HG03025 (cell line): ENCODE measurements at regions not wholly inside any gene's neighbourhood (a gene's known extent, or its start where the extent isn't known, plus 50 kb on each side); places are given as distances from the start of the nearest gene placed in this dataset.
"Not testable (repeated sequence)": the region's sequence is repeated elsewhere in the genome, so short reads cannot be mapped to it uniquely, and the experiment has no call there.

Experiments used
- ATAC-seq: cut with Tn5 transposase; IDR thresholded peaks from one replicate; pipeline ENCODE4 v1.9.1; 2021; ENCODE audit warnings: mild to moderate bottlenecking, moderate library complexity; ENCODE audit not compliant: unreplicated experiment, low FRiP score

- no peak for ATAC-seq
These were observed 140.5 kb downstream of the TFAP2B start for GRCh38 chr6:50959081-50959641.

- no peak for ATAC-seq
These were observed 142.9 kb downstream of the TFAP2B start for GRCh38 chr6:50961611-50962010.

GRCh38 chr6:50962213-50962759, 143.6 kb downstream of the TFAP2B start:
- no peak for ATAC-seq

- no peak for ATAC-seq
These were observed 145.3 kb downstream of the TFAP2B start for GRCh38 chr6:50963952-50964351.

- no peak for ATAC-seq
These were observed 146.8 kb downstream of the TFAP2B start for GRCh38 chr6:50965495-50965894.

GRCh38 chr6:50966532-50966931, 147.9 kb downstream of the TFAP2B start:
- peak; percentile 94 for ATAC-seq

GRCh38 chr6:50966986-50967385, 148.3 kb downstream of the TFAP2B start:
- no peak for ATAC-seq

- not testable (repeated sequence) for ATAC-seq
These were observed 149.6 kb downstream of the TFAP2B start for GRCh38 chr6:50968246-50968645.

- no peak for ATAC-seq
These were observed 152.2 kb downstream of the TFAP2B start for GRCh38 chr6:50970908-50971307.

- ATAC-seq: no peak
These were observed 154.8 kb downstream of the TFAP2B start for GRCh38 chr6:50973464-50973863.

- ATAC-seq: no peak
These were observed 155.6 kb downstream of the TFAP2B start for GRCh38 chr6:50974319-50974718.

GRCh38 chr6:50975216-50975615, 156.5 kb downstream of the TFAP2B start:
- no peak for ATAC-seq

GRCh38 chr6:50976907-50977306, 158.2 kb downstream of the TFAP2B start:
- ATAC-seq: no peak

GRCh38 chr6:50977796-50978195, 159.1 kb downstream of the TFAP2B start:
- ATAC-seq: no peak

GRCh38 chr6:50978380-50979170, 159.9 kb downstream of the TFAP2B start:
- ATAC-seq: no peak

- no peak for ATAC-seq
These were observed 160.5 kb downstream of the TFAP2B start for GRCh38 chr6:50979171-50979525.

- no peak for ATAC-seq
These were observed 165.5 kb downstream of the TFAP2B start for GRCh38 chr6:50984135-50984534.

GRCh38 chr6:50986319-50986718, 167.6 kb downstream of the TFAP2B start:
- no peak for ATAC-seq

- ATAC-seq: no peak
These were observed 170.5 kb downstream of the TFAP2B start for GRCh38 chr6:50989123-50989522.

- ATAC-seq: no peak
These were observed 172.2 kb downstream of the TFAP2B start for GRCh38 chr6:50990750-50991446.

GRCh38 chr6:50992232-50992631, 173.6 kb downstream of the TFAP2B start:
- ATAC-seq: no peak
